GM21367 (cell line): ENCODE measurements at regions not wholly inside any gene's neighbourhood (a gene's known extent, or its start where the extent isn't known, plus 50 kb on each side); places are given as distances from the start of the nearest gene placed in this dataset.

Source experiments
- ATAC-seq: cut with Tn5 transposase; IDR thresholded peaks from one replicate; pipeline ENCODE4 v1.9.1; 2021; ENCODE audit not compliant: unreplicated experiment

DNA sequence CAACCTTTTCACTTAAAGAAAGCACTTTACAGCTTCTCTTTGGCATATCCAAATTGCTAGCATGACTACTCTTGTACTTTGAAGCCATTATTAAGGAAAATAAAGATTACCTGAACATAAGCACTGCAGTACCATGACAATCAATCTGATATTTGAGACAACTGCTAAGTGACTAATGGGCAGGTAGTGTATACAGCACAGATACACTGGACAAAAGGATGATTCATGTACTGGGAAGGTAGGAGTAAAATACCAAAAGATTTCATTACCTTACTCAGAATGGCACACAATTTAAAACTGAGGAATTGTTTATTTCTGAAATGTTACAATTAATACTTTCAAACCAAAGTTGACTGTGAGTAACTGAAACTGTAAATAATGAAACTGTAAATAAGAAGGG lies 1054.3 kb upstream of the TENM4 start:
- ATAC-seq: no peak

DNA sequence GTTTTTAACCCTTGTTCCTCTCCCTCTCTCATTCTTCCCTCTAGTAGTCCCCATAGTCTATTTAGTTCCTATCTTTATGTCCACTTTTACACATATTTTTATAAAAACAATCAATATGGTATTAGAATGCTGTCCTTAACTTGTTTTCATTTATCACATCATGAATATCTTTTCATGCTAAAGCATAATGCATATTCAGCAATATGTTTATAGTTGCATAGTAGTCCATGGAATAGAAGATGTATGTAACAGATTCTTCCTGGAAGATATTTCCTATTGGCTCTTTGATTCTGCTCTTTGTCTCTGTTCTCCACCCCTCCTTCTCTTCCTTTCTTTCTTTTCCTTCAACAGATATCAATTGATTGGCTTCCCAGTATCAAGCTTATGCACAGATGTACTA lies 1047.1 kb upstream of the TENM4 start:
- ATAC-seq: no peak

DNA sequence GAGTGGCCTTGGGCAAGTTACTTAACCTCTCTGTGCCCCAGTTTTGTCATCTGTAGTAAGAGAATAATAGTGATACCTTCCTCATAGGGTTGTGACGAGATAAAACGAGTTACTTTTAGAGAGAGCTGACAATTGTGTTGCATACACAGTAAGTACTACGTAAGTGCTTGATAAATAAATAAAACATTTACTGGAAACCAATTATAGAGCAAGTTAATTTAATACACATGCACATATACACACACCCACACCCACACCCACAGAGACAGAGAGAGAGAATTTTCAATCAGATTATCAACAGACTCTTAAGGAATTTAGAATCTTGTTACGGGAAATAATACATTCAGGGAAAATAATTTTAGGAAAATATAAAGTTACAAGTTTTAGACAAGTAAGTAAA lies 1045.8 kb upstream of the TENM4 start:
- ATAC-seq: no peak

DNA sequence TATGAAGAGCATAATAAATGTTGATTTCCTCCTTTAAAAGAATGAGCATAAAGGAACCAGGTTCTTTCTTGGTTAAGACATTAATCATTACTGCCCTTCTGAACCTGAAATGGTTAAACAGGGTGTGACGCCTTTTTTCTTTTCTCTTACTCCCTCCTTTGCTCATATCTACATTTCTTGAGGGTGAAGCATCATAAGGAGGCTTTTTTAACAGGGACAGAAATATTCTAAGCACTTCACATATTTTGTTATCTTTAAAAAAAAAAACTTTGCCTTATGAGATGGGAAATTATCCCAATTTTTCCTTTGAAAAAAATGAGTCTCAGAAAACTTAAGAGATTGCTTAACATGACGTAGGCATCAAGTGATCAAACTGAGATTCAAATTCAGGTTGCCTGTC lies 1036.3 kb upstream of the TENM4 start:
- no peak for ATAC-seq

DNA sequence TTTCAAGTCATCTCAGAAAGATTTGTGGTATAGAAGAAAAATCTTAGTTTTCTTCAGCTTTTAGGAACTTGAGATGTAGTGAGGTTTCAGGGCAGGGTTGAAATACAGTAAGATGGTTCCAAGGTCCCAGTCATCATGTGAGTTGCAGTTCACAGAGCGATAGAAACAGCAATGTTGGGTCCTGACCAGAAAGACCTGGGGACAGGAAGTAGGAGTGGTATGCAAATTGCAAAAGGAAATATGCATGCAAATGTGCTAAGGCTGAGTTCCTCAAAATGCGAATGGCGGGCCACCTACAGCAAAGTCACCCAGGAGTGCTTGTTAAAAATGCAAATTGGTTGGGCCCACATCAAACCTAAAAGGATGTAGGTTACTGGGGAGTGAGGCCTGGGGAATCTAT lies 1032.7 kb upstream of the TENM4 start:
- ATAC-seq: peak; percentile 55

DNA sequence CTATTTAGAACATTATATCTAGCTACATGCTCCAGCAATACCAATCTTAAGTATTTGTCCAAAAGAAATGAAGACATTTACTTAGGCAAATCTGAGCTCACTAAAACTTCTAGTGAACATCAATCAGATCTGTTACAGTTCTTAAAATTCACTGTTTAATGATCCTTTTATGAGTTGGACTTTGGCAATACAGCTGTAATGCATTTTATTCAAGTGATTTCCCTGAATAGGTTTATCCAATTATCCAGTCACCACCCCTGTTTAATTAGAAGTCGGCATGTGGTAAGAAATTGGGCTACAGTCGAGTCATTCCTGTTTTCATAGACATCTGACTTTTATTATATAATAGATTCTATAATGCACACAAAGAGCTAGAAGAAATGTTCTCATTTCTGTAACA lies 1029.0 kb upstream of the TENM4 start:
- ATAC-seq: no peak

DNA sequence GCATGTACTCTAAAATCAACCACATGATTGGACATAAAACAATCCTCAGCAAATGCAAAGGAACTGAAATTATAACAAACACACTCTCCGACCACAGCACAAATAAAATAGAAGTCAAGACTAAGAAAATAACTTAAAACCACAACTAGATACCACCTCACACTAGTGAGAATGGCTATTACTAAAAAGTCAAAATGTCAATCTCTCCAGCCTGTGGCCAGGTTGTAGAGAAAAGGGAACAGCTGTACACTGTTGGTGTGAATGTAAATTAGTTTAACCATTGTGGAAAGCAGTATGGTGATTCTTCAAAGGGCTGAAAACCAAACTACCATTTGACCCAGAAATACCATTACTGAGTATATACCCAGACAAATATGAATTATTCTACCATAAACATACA lies 1025.7 kb upstream of the TENM4 start:
- no peak for ATAC-seq

DNA sequence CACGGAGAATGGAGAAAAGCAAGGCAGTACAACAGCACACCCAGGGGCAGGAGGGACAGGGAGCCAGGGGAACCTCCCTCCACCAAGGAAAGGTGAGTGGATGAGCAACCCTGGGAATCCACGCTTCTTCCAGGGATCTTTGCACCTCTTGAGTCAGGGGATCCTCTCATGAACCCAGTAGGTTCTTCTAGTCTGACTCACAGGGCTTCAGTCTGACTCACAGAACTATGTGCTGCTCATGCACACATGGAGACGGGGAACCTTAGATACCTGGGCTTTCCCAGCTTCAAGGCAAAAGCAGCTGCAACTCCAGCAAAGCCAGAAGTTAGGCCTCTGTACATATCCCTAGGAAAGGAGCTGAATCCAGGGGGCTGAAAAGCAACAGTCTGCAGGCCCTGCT lies 1021.4 kb upstream of the TENM4 start:
- no peak for ATAC-seq

DNA sequence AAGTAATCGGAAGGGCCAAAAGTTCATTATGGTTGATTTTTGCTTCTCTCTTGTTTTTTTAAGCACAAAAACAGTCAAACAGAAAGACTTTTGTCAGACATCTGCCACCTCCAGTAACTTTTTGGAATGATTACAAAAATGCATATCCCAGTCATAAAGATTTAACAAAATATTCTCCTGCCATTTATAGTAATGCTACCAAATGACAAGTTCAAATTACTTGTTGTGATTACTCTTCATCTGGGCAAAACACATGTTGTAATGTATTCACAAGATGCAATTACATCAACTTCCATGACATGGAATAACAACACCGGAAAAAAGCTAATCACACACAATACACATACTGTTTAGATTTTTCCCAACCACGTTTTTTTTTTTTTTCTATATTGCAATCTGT lies 1017.5 kb upstream of the TENM4 start:
- no peak for ATAC-seq

DNA sequence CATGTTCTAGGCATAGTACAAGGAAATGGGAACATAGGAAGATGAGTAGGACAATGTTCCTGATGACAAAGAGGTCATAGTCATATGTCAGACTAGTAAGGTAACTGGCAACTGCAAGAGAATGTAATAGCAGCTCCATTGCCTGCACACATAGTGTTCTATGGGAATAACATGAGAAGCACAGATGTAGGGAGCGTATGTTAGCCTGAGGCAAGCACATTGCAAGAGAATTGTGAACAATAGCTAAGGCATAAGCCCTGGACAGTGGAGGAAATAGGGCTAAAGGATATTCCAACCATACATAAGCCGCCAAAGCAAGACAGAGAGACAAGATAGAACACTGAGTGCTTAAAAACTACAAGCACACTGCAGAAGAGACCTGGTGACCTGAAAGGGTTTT lies 1017.0 kb upstream of the TENM4 start:
- no peak for ATAC-seq

DNA sequence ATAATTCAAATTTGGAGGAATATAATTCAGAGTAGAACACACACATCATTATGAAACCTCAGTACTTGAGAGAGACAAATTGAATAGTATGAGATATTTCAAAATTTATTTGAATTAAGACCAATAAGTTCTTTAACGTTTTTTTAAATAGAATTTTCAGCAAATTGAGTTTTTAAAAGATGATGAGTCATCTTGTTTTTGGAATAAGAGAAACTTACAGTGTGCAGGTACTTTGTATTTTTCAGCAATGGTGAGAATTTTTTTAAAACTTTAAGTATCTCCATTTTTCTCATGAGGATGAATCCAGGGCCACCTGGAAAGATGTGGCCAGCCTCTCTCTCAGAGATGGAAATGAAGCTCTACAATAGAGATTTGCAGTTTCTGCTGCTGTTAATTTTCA lies 1015.0 kb upstream of the TENM4 start:
- ATAC-seq: no peak

DNA sequence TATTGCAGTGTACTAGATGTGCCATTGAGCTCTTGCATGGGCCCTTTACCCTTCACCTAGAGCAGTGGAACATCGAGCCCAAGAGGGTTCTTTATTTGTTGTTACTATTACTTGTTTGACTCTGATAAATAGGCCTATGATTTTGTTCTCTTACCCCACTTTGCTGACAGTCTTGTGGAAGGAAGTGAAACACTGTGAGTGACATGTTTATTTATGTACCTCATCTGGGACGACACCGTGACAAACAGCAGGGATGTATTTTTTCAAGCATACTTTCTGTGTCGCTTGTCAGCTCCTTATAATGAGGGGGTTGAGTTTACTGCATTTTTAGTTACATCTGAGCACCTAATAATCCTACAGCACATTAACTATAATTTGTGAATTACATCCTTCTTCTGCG lies 1010.3 kb upstream of the TENM4 start:
- no peak for ATAC-seq

DNA sequence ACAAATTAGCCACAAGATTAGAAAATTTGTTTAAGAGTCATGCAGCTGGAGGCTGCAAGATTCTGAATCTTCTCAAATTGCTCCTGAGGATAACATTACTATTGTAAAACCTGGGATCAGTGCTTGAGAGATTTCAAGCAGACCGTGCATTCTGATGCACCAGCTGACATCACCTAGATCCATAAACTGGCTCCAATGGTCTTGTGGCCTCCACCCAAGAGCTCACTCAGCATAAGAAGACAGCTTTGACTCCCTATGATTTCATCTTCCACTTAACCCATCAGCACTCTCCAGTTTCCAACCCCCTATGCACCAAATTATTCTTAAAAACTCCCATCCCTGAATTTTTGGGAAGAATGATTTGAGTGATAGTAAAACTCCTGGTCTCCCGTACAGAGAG lies 1007.9 kb upstream of the TENM4 start:
- no peak for ATAC-seq

DNA sequence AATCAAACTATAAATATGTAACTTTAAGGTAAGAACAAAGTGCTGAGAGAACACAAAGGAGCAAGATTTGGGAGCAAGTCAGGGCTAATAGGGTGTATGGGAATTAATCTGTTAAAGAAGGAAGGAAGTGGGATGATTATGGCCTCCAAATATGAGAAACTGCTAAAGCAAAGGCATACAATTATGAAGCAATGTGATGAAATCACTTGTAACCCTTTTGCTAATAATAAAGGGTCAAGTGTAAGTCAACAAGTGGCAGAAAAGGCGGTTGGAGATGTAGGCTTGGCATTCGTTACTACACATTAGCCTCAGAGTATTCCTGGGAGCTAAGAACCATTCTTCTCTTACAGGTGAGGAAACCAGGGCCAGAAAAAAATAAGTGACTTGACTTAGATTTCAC lies 1002.3 kb upstream of the TENM4 start:
- ATAC-seq: no peak

DNA sequence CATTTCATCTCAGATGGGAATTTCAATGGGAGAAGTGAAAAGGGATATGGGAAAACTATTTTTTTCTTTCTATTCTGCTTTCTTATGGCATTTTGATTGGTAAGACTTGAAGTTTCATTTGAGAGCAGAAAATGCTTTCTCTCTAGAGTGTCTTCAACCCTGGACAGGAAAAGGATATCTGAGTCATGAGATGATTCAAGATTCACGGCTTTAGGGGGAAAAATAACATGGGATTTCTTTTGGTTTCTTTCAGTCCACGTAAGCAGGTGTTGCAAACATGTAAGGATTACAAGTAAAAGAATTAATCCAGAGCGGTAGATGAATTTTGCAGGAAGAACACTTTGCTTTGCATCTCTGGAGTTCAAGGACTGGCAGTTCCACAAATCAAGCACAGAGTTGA lies 1001.0 kb upstream of the TENM4 start:
- no peak for ATAC-seq

DNA sequence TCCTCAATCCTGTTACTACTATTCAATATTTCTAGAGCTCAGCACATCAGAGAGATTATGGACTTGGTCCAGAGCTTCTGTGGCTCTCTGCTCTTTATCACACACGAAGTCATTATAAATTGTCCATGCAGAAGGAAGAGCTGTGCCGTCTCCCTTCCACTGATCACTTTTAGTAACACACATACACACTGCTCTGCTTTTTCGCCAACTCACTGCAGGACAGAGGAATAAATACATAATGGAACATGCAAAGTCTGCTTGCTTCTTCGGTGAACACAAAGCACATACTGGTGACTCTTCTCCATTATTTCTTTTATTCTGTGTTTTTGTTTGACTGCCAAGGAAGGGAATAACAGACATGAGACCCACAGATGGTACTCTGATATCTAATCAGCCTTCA lies 1000.0 kb upstream of the TENM4 start:
- ATAC-seq: no peak

DNA sequence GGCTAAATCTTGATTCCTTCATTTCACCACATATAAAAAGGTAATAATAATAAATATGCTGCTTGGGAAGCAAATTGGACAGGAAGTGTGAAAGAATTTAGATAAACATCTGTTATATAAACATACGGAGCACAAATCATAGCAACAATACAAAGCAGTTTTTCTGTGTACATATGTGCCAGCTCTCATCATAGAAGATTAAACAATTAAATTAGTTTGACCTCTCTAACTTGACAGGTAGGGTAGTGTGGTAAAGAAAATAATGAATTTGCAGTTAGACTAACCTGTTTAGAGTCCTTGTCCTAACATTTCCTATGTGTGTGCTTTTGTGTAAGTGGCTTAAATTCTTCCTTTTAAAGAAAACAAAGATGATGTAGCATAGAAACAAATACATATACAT lies 995.7 kb upstream of the TENM4 start:
- ATAC-seq: no peak

DNA sequence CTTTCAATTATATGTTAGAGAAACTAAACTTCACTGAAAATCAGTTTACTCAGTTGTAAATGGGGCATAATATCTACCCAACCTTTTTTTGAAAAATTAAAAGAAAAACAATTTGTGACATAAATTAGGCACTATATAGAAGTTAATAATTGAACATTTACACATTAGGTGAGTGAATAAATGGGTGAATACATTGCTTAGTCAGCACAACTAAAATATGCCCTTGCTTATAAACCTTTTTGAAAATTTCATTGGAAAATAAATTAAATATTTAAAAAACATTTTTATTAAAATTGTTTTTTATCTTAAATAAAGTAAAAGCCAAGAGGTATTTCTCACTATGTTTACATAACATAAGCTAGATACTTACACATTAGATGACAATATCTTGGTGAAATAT lies 994.5 kb upstream of the TENM4 start:
- no peak for ATAC-seq

DNA sequence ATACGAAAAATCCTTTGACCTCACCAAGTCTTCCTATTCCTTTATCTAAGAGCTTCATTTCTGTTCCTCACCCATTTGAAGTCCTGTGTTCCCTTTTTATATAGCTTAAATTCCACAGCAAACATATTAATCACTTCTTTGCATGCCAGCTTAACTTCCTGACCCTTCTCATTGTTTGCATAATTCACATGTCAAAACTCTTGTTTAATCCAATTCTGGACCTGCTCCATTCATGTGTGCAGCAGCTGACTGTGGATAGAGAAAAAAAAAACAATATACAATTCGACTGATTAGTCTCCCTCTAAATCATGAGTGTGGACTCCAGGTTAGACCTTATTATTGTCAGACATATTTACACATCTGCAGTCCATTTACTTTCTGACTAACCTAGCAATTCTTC lies 991.2 kb upstream of the TENM4 start:
- no peak for ATAC-seq

DNA sequence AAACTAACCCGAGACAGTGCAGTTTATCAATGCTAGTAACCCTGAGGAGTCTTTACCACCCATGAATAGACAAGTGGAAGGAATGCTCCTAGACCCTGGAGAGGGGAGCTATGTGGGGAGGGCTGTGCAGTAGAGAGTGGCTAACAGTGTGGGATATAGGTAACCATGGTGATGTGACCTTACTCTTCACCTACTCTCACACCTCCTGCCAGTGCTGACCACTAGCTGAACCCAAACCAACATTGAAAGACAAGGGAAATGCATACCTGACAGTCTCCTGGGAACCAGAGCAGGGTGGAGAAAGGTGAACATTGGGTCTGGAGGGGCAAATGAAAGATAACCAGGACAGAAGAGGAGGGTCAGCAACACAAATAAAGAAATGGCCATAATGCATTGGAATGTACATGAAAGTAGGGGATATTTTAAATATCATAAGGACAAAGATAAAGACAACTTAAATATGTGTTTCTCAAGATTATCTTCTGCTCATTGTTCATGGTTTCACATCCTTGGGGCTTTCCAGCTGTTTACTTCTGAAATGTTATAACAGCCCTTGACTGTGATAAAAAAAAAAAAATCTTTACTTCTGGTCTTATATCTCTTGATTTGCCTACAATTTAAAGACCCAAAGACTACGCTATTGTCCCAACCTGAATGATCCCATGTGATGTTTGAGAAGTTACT lies 983.3 kb upstream of the TENM4 start:
- no peak for ATAC-seq

DNA sequence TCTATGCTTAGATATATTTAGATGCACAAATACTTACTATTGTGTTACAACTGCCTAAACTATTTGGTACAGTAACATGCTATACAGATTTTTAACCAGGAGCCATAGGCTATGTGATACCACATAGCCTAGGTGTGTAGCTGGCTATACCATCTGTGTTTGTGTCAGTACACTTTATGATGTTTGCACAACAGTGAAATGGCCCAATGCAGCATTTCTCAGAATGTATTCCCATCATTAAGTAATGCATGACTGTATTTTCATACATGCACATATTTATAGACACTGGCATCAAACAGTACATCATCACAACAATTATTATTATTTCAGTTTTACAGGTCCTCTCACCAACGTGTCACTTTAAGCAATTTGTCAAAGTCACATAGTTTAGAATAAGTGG lies 979.5 kb upstream of the TENM4 start:
- no peak for ATAC-seq

DNA sequence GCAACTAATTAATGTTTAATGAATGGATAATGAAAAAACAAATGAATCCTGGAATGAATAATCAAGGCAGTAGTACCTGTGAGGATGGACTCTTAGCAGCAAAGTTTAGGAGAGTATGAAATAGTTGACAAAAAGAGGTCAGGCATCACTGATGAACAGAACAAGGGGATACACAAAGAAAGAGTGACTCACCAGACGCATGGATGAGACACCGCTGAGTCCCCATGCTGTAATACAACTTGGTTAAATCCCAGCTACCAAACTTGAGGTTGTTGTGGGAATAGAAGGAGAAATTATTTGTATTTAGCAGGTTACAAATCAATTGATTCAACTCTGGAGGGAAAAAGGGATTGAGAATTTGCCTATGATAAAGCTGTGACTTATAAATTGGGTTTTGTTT lies 976.9 kb upstream of the TENM4 start:
- ATAC-seq: no peak

DNA sequence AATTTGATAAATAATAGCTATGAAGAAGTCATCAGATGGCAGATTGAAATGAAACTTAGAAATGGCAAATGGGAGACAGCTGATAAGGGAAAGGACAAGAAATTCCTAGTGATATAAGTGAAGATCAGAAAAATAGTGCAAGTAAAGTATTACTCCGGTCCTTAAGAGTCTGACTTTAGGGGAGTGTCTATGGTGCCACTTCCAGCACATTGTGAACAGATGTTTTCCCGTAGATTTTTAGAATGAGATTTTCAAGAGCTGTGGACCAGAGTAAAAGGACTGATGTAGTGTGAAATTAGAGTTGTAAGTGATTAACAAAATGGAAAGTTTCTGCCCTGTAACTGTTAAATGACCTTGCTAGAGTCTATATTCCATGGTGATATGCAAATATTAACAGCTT lies 974.8 kb upstream of the TENM4 start:
- no peak for ATAC-seq
